Body of pancreas (tissue), 4 donors: ENCODE measurements at regions not wholly inside any gene's neighbourhood (a gene's known extent, or its start where the extent isn't known, plus 50 kb on each side); places are given as distances from the start of the nearest gene placed in this dataset.
A peak's percentile ranks its signal among the peaks of the same experiment; 100 is the strongest.

Source experiments
- ATAC-seq: fragments of 150-250 bp; one replicate; pipeline ENCODE4 v1.9.1; 2016
- DNase-seq, 4 donors: peaks; one replicate each; pipeline ENCODE4 v3.0.0-alpha.2; 2019
- H3K27ac ChIP-seq, 4 donors: fragments of 200-600 bp; sonication (generic); 1 replicate in 3 of 4; 2 replicates in 1 of 4; pipeline versions ENCODE4 v1.5.1 to v1.6.1; 2016 to 2019; ENCODE audit warnings: mild to moderate bottlenecking in 1 of 4, mixed read lengths in 1 of 4, moderate library complexity in 1 of 4
- H3K27me3 ChIP-seq, 2 donors: fragments of 200-600 bp; sonication (generic); one replicate each; pipeline ENCODE4 v1.6.0; 2016; ENCODE audit warnings: mild to moderate bottlenecking in 1 of 2
- H3K36me3 ChIP-seq, 2 donors: fragments of 200-600 bp; sonication (generic); replicated peaks in 1 of 2; 2 replicates each; pipeline ENCODE4 v1.5.1; 2016; ENCODE audit warnings: low read depth in 2 of 2; ENCODE audit not compliant: insufficient read depth in 1 of 2
- H3K4me1 ChIP-seq: fragments of 200-600 bp; sonication (generic); one replicate; pipeline ENCODE4 v1.6.0; 2016
- H3K4me3 ChIP-seq, 2 donors: fragments of 200-600 bp; sonication (generic); 1 replicate in 1 of 2; 2 replicates in 1 of 2; pipeline ENCODE4 v1.5.1; 2016 to 2019
- H3K9me3 ChIP-seq, 3 donors: fragments of 200-600 bp; sonication (generic); 1 replicate in 2 of 3; 2 replicates in 1 of 3; pipeline ENCODE4 v1.5.1; 2016
- CTCF ChIP-seq, 7 experiments: fragments of 450-650 bp in 4 of 7; fragments of 200-600 bp in 3 of 7; sonication (generic) in 3 of 7; IDR thresholded peaks; one replicate each; pipeline ENCODE4 v1.5.1; 2016 to 2019; ENCODE audit warnings: antibody characterized with exemption in 7 of 7
- POLR2A ChIP-seq, 3 donors: fragments of 450-650 bp; IDR thresholded peaks; one replicate each; pipeline ENCODE4 v1.6.1; 2016; ENCODE audit warnings: antibody characterized with exemption in 3 of 3, mild to moderate bottlenecking in 2 of 3
- WGBS, 2 donors: methylation state at CpG; one replicate each; pipeline ENCODE4 v1.1.5; 2017; 5-methylcytosine and 5-hydroxymethylcytosine counted together
- intact Hi-C: fragments of 100-400 bp; cut with DNase I; formaldehyde crosslinking; loops from one replicate; pipeline ENCODE4 v1.15.1; 2023

- ATAC-seq = peak; percentile 77
- no peaks in the 10 kb centered on the region for H3K27me3 ChIP-seq
- H3K27ac ChIP-seq = no peak overlapping the region
- no peaks in the 10 kb centered on the region for H3K36me3 ChIP-seq
- TF ChIP-seq CTCF (IDR thresholded peaks at IDR 0.05) (peak in 6 of 7 experiments; percentile 46 to 81 (median 73)), POLR2A (IDR thresholded peaks at IDR 0.05) (no peak)
- no peaks in the 10 kb centered on the region for H3K9me3 ChIP-seq
- H3K4me3 ChIP-seq = no peak overlapping the region
- DNase-seq = peak; percentile 31 to 69 (median 42)
- intact Hi-C loops = loop anchor here (5.0 kb wide), 1 partner anchor 563 kb away; no protein-coding TSS in a partner anchor
- H3K4me1 ChIP-seq = peaks cover 5% of the 10 kb centered on the region
These were observed 423.5 kb upstream of the PROX1 start for GRCh38 chr1:213564215-213564659.

- H3K9me3 ChIP-seq = no peaks in the 10 kb centered on the region
- DNase-seq (no peak), ATAC-seq (no peak)
- WGBS, 2 donors = 68 to 71% methylated on average over 3 to 4 of the region's 4 CpGs
- no peak overlapping the region for H3K27ac ChIP-seq
- TF ChIP-seq POLR2A (IDR thresholded peaks at IDR 0.05) (no peak), CTCF (IDR thresholded peaks at IDR 0.05) (no peak)
- no peaks in the 10 kb centered on the region for H3K36me3 ChIP-seq
- no peak overlapping the region for H3K4me3 ChIP-seq
- no peaks in the 10 kb centered on the region for H3K27me3 ChIP-seq
- peaks cover 28% of the 10 kb centered on the region for H3K4me1 ChIP-seq
- intact Hi-C loops = no loop called here
These were observed 418.6 kb upstream of the PROX1 start for GRCh38 chr1:213568929-213569815.

GRCh38 chr1:213569816-213570150 lies 418.0 kb upstream of the PROX1 start:
- peaks cover 23% of the 10 kb centered on the region for H3K4me1 ChIP-seq
- H3K9me3 ChIP-seq = no peaks in the 10 kb centered on the region
- no peaks in the 10 kb centered on the region for H3K27me3 ChIP-seq
- 77 to 81% methylated on average over 4 of the region's 4 CpGs for WGBS, 2 donors
- no peaks in the 10 kb centered on the region for H3K36me3 ChIP-seq
- TF ChIP-seq CTCF (IDR thresholded peaks at IDR 0.05) (no peak), POLR2A (IDR thresholded peaks at IDR 0.05) (no peak)
- H3K27ac ChIP-seq = no peak overlapping the region
- H3K4me3 ChIP-seq = no peak overlapping the region
- intact Hi-C loops = no loop called here
- ATAC-seq (no peak), DNase-seq (no peak)

GRCh38 chr1:213570487-213570886 lies 417.3 kb upstream of the PROX1 start:
- no peak for DNase-seq
- Histone ChIP-seq H3K27me3 (no peaks in the 10 kb centered on the region), H3K9me3 (no peaks in the 10 kb centered on the region), H3K36me3 (no peaks in the 10 kb centered on the region), H3K27ac (no peak overlapping the region), H3K4me3 (no peak overlapping the region), H3K4me1 (peaks cover 23% of the 10 kb centered on the region)
- intact Hi-C loops = no loop called here
- TF ChIP-seq POLR2A (IDR thresholded peaks at IDR 0.05) (no peak), CTCF (IDR thresholded peaks at IDR 0.05) (no peak)
- no peak for ATAC-seq
- 40 to 53% methylated on average over 2 of the region's 2 CpGs for WGBS, 2 donors

- Histone ChIP-seq H3K4me1 (peaks cover 23% of the 10 kb centered on the region), H3K36me3 (no peaks in the 10 kb centered on the region), H3K27me3 (no peaks in the 10 kb centered on the region), H3K27ac (no peak overlapping the region), H3K4me3 (no peak overlapping the region), H3K9me3 (no peaks in the 10 kb centered on the region)
- DNase-seq (no peak), ATAC-seq (no peak)
- intact Hi-C loops = no loop called here
- 97 to 98% methylated on average over 3 of the region's 3 CpGs for WGBS, 2 donors
- TF ChIP-seq CTCF (IDR thresholded peaks at IDR 0.05) = no peak
- no peak for TF ChIP-seq POLR2A (IDR thresholded peaks at IDR 0.05)
These were observed 416.4 kb upstream of the PROX1 start for GRCh38 chr1:213571419-213571818.
